ENCODE measurements at regions not wholly inside any gene's neighbourhood (a gene's known extent, or its start where the extent isn't known, plus 50 kb on each side); places are given as distances from the start of the nearest gene placed in this dataset.

DNA sequence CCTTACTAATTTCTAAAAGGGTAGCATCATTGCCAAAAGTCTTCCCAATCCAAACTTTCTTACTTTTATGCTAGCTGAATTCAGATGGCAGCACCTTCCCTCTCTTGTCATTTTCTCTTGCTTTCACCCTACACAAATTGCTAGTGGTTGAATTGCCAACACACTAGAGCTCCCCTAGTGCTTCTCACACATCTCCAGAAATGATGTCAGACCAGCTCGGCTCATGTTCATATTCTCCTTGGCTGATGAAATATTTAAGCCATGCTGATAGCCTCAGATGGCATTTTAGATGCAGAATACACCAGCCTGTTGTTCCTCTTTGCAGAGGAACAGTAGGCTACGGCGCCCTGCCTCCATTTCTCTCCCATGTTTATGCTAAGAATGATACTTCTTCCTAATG, 256.9 kb downstream of the PTBP2 start:
- H3K4me3 Mint-ChIP-seq = no peak overlapping the region
- H2AK5ac ChIP-seq (ENCODE audit: insufficient read length, low read length) = no peak overlapping the region
- no peaks in the 10 kb centered on the region for H3K27me3 ChIP-seq (ENCODE audit: insufficient read depth, low read length)
- no peak overlapping the region for H2BK15ac ChIP-seq (ENCODE audit: low read depth, low read length)
- H3K36me3 Mint-ChIP-seq (ENCODE audit: insufficient read depth in 1 of 3, low read depth in 3 of 3) = no peaks in the 10 kb centered on the region
- H3K14ac ChIP-seq (ENCODE audit: insufficient read depth, low read length) = no peak overlapping the region
- no peak overlapping the region; a peak in 1 of 7 replicates for H3K27ac Mint-ChIP-seq
- no peak overlapping the region for H4K5ac ChIP-seq (ENCODE audit: insufficient read length, low read depth, low read length)
- H3K23me2 ChIP-seq (ENCODE audit: insufficient read length, low read depth, low read length, poor library complexity, severe bottlenecking) = no peaks in the 10 kb centered on the region
- H3K79me2 ChIP-seq (ENCODE audit: insufficient read depth, low read length) = no peaks in the 10 kb centered on the region
- no CpG with 5 or more reads among the region's 3 CpGs for WGBS (ENCODE audit: extremely low coverage, insufficient read length, low lambda C conversion rate)
- H3K23ac ChIP-seq (ENCODE audit: insufficient read length, low read depth, low read length) = no peak overlapping the region
- H3K4me2 ChIP-seq (ENCODE audit: insufficient read depth, insufficient read length, low read length) = no peak overlapping the region
- no peak overlapping the region for H2BK120ac ChIP-seq (ENCODE audit: low read depth, low read length, poor library complexity, severe bottlenecking)
- TF ChIP-seq, protein P1, sequence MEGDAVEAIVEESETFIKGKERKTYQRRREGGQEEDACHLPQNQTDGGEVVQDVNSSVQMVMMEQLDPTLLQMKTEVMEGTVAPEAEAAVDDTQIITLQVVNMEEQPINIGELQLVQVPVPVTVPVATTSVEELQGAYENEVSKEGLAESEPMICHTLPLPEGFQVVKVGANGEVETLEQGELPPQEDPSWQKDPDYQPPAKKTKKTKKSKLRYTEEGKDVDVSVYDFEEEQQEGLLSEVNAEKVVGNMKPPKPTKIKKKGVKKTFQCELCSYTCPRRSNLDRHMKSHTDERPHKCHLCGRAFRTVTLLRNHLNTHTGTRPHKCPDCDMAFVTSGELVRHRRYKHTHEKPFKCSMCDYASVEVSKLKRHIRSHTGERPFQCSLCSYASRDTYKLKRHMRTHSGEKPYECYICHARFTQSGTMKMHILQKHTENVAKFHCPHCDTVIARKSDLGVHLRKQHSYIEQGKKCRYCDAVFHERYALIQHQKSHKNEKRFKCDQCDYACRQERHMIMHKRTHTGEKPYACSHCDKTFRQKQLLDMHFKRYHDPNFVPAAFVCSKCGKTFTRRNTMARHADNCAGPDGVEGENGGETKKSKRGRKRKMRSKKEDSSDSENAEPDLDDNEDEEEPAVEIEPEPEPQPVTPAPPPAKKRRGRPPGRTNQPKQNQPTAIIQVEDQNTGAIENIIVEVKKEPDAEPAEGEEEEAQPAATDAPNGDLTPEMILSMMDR (conservative IDR thresholded peaks at IDR 0.05) = no peak
- no peak overlapping the region for H4K8ac ChIP-seq (replicated peaks; ENCODE audit: insufficient read length, low read depth, low read length)
- no peak overlapping the region for H2BK5ac ChIP-seq (ENCODE audit: insufficient read length, low read length)
- DNase-seq = no peak
- H3K79me1 ChIP-seq (ENCODE audit: insufficient read depth, low read depth, low read length, poor library complexity, severe bottlenecking) = no peaks in the 10 kb centered on the region
- H3K27me3 Mint-ChIP-seq (ENCODE audit: low read depth) = no peaks in the 10 kb centered on the region
- H3K4me1 Mint-ChIP-seq = peaks cover 10 to 11% of the 10 kb centered on the region in 2 experiments; a peak in 3 of 4 replicates
- no peak overlapping the region for H4K91ac ChIP-seq (ENCODE audit: insufficient read length, low read depth, low read length)
- H3K18ac ChIP-seq (ENCODE audit: insufficient read length, low read depth, low read length) = no peak overlapping the region
- H4K20me1 ChIP-seq (ENCODE audit: control insufficient read depth, insufficient read depth, insufficient read length) = no peaks in the 10 kb centered on the region
- H3T11ph ChIP-seq (ENCODE audit: low read length) = no peak overlapping the region
- H3K4ac ChIP-seq (ENCODE audit: low read depth, low read length) = no peak overlapping the region
- H3K27ac ChIP-seq (ENCODE audit: insufficient read length, low read depth, low read length) = no peak overlapping the region
- no peak overlapping the region for H2BK20ac ChIP-seq (ENCODE audit: low read depth, low read length, poor library complexity, severe bottlenecking)
- H3K56ac ChIP-seq (ENCODE audit: insufficient read length, low read depth, low read length) = no peak overlapping the region
- no peak overlapping the region for H2AFZ ChIP-seq (ENCODE audit: low read length)
- no peaks in the 10 kb centered on the region for H3K9me3 Mint-ChIP-seq
- H2BK12ac ChIP-seq (ENCODE audit: insufficient read length, low read depth, low read length) = no peak overlapping the region
- H3K9ac ChIP-seq (ENCODE audit: extremely low read depth, insufficient read length, low read length) = no peak overlapping the region
- H3K4me1 ChIP-seq (ENCODE audit: insufficient read depth, low read length) = no peaks in the 10 kb centered on the region; the same call in 1 of the 2 replicates
- H3K9me3 ChIP-seq (ENCODE audit: control insufficient read depth, low read depth, low read length) = no peaks in the 10 kb centered on the region

Data from H9 (cell line).